Hepatocyte (in vitro differentiated cells): ENCODE measurements at regions not wholly inside any gene's neighbourhood (a gene's known extent, or its start where the extent isn't known, plus 50 kb on each side); places are given as distances from the start of the nearest gene placed in this dataset.

Experiments used
- DNase-seq: peaks from one replicate; pipeline ENCODE4 v3.0.0-alpha.2; 2016; ENCODE audit warnings: low spot score
- H2AFZ ChIP-seq: fragments of 200-600 bp; sonication (generic); 2 replicates; pipeline ENCODE4 v1.6.0; 2016; ENCODE audit warnings: antibody characterized with exemption, mild to moderate bottlenecking
- H3K27ac ChIP-seq: fragments of 200-600 bp; sonication (generic); 2 replicates; pipeline ENCODE4 v1.5.1; 2016; ENCODE audit warnings: mild to moderate bottlenecking
- H3K27me3 ChIP-seq: fragments of 200-600 bp; sonication (generic); 2 replicates; pipeline ENCODE4 v1.6.1; 2016
- H3K36me3 ChIP-seq: fragments of 200-600 bp; sonication (generic); replicated peaks from 2 replicates; pipeline ENCODE4 v1.5.1; 2016; ENCODE audit warnings: low read depth; ENCODE audit not compliant: insufficient read depth
- H3K4me1 ChIP-seq: fragments of 200-600 bp; sonication (generic); 2 replicates; pipeline ENCODE4 v1.5.1; 2016; ENCODE audit warnings: mild to moderate bottlenecking, moderate library complexity; ENCODE audit not compliant: insufficient read depth
- H3K4me2 ChIP-seq: fragments of 200-600 bp; sonication (generic); 2 replicates; pipeline ENCODE4 v1.6.0; 2016
- H3K4me3 ChIP-seq: fragments of 200-600 bp; sonication (generic); 2 replicates; pipeline ENCODE4 v1.5.1; 2016; ENCODE audit warnings: mild to moderate bottlenecking
- H3K79me2 ChIP-seq: fragments of 200-600 bp; sonication (generic); 2 replicates; pipeline ENCODE4 v1.6.0; 2017; ENCODE audit warnings: mild to moderate bottlenecking
- H3K9me2 ChIP-seq: fragments of 200-600 bp; sonication (generic); replicated peaks from 2 replicates; pipeline ENCODE4 v1.6.0; 2017; ENCODE audit warnings: mild to moderate bottlenecking; ENCODE audit not compliant: insufficient read depth
- H3K9me3 ChIP-seq: fragments of 200-600 bp; sonication (generic); 2 replicates; pipeline ENCODE4 v1.5.1; 2016; ENCODE audit warnings: low read depth, mild to moderate bottlenecking
- H4K20me1 ChIP-seq: fragments of 200-600 bp; sonication (generic); 2 replicates; pipeline ENCODE4 v1.6.0; 2016; ENCODE audit warnings: mild to moderate bottlenecking; ENCODE audit not compliant: insufficient read depth, poor library complexity, severe bottlenecking
- EZH2 ChIP-seq: fragments of 200-600 bp; sonication (generic); IDR thresholded peaks from 2 replicates; pipeline ENCODE4 v1.6.1; 2016; ENCODE audit warnings: antibody characterized with exemption, mild to moderate bottlenecking, borderline replicate concordance
- EZH2phosphoT487 ChIP-seq: fragments of 200-600 bp; sonication (generic); IDR thresholded peaks from one replicate; pipeline ENCODE4 v1.6.1; 2018; ENCODE audit warnings: antibody characterized with exemption, mild to moderate bottlenecking, low read depth, moderate library complexity; ENCODE audit not compliant: unreplicated experiment, severe bottlenecking
- WGBS: methylation state at CpG from one replicate; pipeline ENCODE4 v1.1.6; 2016; ENCODE audit warnings: low lambda C conversion rate; ENCODE audit errors: missing lambda C conversion rate; 5-methylcytosine and 5-hydroxymethylcytosine counted together
- TF ChIP-seq, protein P1 (sequence below): fragments of 200-600 bp; sonication (generic); IDR thresholded peaks from 2 replicates; pipeline ENCODE4 v1.5.1; 2016; ENCODE audit warnings: antibody characterized with exemption, mild to moderate bottlenecking; ENCODE audit not compliant: poor library complexity

DNA sequence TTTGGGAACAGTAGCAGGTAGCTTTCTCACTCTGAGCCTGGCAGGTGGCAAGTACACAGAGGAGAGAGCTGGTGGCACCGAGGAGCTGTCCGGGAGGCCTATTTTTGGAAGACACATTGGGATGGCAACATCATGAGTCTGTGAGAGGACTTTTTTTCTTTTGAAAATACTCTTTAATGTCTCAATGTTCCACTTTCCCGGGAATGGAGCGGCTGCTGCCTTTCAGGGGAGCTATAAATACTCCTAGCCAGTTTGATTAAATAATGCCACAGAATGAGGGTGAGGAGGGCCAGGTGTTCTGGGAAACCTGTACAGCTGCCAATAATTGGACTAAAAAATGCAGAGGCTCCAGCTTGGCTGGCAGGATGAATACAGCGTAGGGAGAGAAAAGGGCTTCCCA, 93.3 kb upstream of the COG2 start:
- no peak overlapping the region for H3K27ac ChIP-seq
- TF ChIP-seq, protein P1, sequence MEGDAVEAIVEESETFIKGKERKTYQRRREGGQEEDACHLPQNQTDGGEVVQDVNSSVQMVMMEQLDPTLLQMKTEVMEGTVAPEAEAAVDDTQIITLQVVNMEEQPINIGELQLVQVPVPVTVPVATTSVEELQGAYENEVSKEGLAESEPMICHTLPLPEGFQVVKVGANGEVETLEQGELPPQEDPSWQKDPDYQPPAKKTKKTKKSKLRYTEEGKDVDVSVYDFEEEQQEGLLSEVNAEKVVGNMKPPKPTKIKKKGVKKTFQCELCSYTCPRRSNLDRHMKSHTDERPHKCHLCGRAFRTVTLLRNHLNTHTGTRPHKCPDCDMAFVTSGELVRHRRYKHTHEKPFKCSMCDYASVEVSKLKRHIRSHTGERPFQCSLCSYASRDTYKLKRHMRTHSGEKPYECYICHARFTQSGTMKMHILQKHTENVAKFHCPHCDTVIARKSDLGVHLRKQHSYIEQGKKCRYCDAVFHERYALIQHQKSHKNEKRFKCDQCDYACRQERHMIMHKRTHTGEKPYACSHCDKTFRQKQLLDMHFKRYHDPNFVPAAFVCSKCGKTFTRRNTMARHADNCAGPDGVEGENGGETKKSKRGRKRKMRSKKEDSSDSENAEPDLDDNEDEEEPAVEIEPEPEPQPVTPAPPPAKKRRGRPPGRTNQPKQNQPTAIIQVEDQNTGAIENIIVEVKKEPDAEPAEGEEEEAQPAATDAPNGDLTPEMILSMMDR = no peak
- TF ChIP-seq EZH2 (no peak), EZH2phosphoT487 (no peak)
- H4K20me1 ChIP-seq = no peaks in the 10 kb centered on the region
- no peaks in the 10 kb centered on the region for H3K27me3 ChIP-seq
- no peaks in the 10 kb centered on the region for H3K79me2 ChIP-seq
- no peak overlapping the region for H3K4me2 ChIP-seq
- no peaks in the 10 kb centered on the region for H3K36me3 ChIP-seq
- H3K9me2 ChIP-seq = no peaks in the 10 kb centered on the region
- H3K9me3 ChIP-seq = no peaks in the 10 kb centered on the region
- H2AFZ ChIP-seq = no peak overlapping the region
- H3K4me1 ChIP-seq = no peaks in the 10 kb centered on the region
- WGBS = 93% methylated on average over 5 of the region's 5 CpGs
- no peak for DNase-seq
- H3K4me3 ChIP-seq = no peak overlapping the region

DNA sequence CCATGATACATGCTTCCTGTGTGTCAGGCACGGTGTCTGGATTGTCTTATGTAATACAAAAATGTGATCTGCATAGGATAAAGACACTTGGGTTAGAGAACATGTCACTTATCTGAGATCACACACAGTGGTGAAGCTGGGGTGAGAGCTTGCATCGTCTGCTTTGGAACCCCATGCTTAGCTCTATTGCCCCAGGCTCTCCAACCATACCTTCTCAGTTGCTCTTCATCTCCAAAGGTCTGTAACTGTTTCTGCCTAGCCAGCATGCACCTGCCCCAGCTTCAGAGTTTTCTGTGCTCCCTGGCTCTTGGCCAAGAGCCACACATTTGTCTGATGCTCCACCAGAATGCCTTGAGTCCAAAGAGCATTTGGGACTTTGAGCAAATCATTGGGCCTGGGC, 93.9 kb upstream of the COG2 start:
- Histone ChIP-seq H3K27me3 (no peaks in the 10 kb centered on the region), H3K4me1 (no peaks in the 10 kb centered on the region), H3K9me3 (no peaks in the 10 kb centered on the region), H4K20me1 (no peaks in the 10 kb centered on the region), H3K9me2 (no peaks in the 10 kb centered on the region), H3K27ac (no peak overlapping the region), H3K4me3 (no peak overlapping the region), H3K79me2 (no peaks in the 10 kb centered on the region), H3K36me3 (no peaks in the 10 kb centered on the region), H3K4me2 (no peak overlapping the region), H2AFZ (no peak overlapping the region)
- TF ChIP-seq EZH2 = no peak
- TF ChIP-seq, protein P1 = no peak
- TF ChIP-seq EZH2phosphoT487 = no peak
- DNase-seq = no peak
- WGBS = 72% methylated on average over 2 of the region's 2 CpGs

- no peaks in the 10 kb centered on the region for H3K9me2 ChIP-seq
- no peaks in the 10 kb centered on the region for H3K36me3 ChIP-seq
- TF ChIP-seq, protein P1 = no peak
- TF ChIP-seq EZH2 (no peak), EZH2phosphoT487 (no peak)
- no peak for DNase-seq
- H3K4me1 ChIP-seq = no peaks in the 10 kb centered on the region
- no peaks in the 10 kb centered on the region for H3K27me3 ChIP-seq
- H3K79me2 ChIP-seq = no peaks in the 10 kb centered on the region
- H4K20me1 ChIP-seq = no peaks in the 10 kb centered on the region
- no peaks in the 10 kb centered on the region for H3K9me3 ChIP-seq
- H3K27ac ChIP-seq = no peak overlapping the region
- H3K4me3 ChIP-seq = no peak overlapping the region
- no peak overlapping the region for H3K4me2 ChIP-seq
- 87% methylated on average over 3 of the region's 3 CpGs for WGBS
- no peak overlapping the region for H2AFZ ChIP-seq
Measured at GRCh38 chr1:230545181-230545580, 97.1 kb upstream of the COG2 start.

- Histone ChIP-seq H4K20me1 (no peaks in the 10 kb centered on the region), H3K27me3 (no peaks in the 10 kb centered on the region), H3K36me3 (no peaks in the 10 kb centered on the region), H3K27ac (no peak overlapping the region), H3K9me2 (no peaks in the 10 kb centered on the region), H3K4me2 (no peak overlapping the region), H3K9me3 (no peaks in the 10 kb centered on the region), H3K4me1 (no peaks in the 10 kb centered on the region), H3K79me2 (no peaks in the 10 kb centered on the region), H2AFZ (no peak overlapping the region), H3K4me3 (no peak overlapping the region)
- no peak for DNase-seq
- TF ChIP-seq, protein P1 = no peak
- TF ChIP-seq EZH2phosphoT487 = no peak
- no peak for TF ChIP-seq EZH2
Measured at GRCh38 chr1:230544758-230545157, 97.5 kb upstream of the COG2 start.
